HEK293 (cell line): ENCODE measurements at regions not wholly inside any gene's neighbourhood (a gene's known extent, or its start where the extent isn't known, plus 50 kb on each side); places are given as distances from the start of the nearest gene placed in this dataset.

Experiments
- CTCF ChIA-PET: fragments of 350-600 bp; formaldehyde crosslinking; extraction: SDS; loops from one replicate; lab custom pipeline; 2021; ENCODE audit warnings: antibody characterized with exemption; lab: Yijun Ruan, JAX
- POLR2A ChIA-PET: fragments of 300-600 bp; formaldehyde crosslinking; extraction: SDS; loops from one replicate; lab custom pipeline; 2020; ENCODE audit warnings: antibody characterized with exemption, inconsistent platforms; lab: Yijun Ruan, JAX
- H3K27ac ChIP-seq: fragments of 200-500 bp; sonication (Bioruptor generic); 2 replicates; pipeline ENCODE4 v1.5.1; 2014; ENCODE audit warnings: low read depth, low read length, control low read depth, inconsistent platforms; ENCODE audit errors: extremely low read depth
- H3K36me3 ChIP-seq, 2 experiments: fragments of 200-500 bp in 1 of 2; sonication (Bioruptor generic) in 1 of 2; 1 replicate in 1 of 2; 2 replicates in 1 of 2; pipeline ENCODE4 v1.5.1; 2014 to 2017; ENCODE audit warnings: inconsistent platforms in 2 of 2, low read length in 2 of 2; ENCODE audit not compliant: control insufficient read depth in 2 of 2, insufficient read depth in 1 of 2
- H3K4me1 ChIP-seq: fragments of 200-500 bp; sonication (Bioruptor generic); 2 replicates; pipeline ENCODE4 v1.5.1; 2014; ENCODE audit warnings: mild to moderate bottlenecking, low read length, inconsistent platforms; ENCODE audit not compliant: control insufficient read depth, insufficient read depth
- H3K4me3 ChIP-seq: 2 replicates; pipeline ENCODE4 v1.5.1; 2011; ENCODE audit warnings: low read depth, mild to moderate bottlenecking, control low read depth, low read length, moderate library complexity
- H3K9me3 ChIP-seq: fragments of 200-500 bp; sonication (Bioruptor generic); 2 replicates; pipeline ENCODE4 v1.5.1; 2014; ENCODE audit warnings: low read depth, low read length, inconsistent platforms; ENCODE audit not compliant: control insufficient read depth, insufficient read depth
- HIC1 ChIP-seq: fragments of 450-650 bp; formaldehyde crosslinking; IDR thresholded peaks from 2 replicates; pipeline ENCODE4 v1.5.1; 2016; ENCODE audit warnings: missing biosample characterization, missing genetic modification characterization
- OVOL3 ChIP-seq: fragments of 450-650 bp; formaldehyde crosslinking; IDR thresholded peaks from 2 replicates; pipeline ENCODE4 v1.5.1; 2016; ENCODE audit warnings: missing biosample characterization, missing genetic modification characterization
- SETDB1 ChIP-seq: IDR thresholded peaks from one replicate; pipeline ENCODE4 v1.6.1; 2017; ENCODE audit warnings: mild to moderate bottlenecking, low read length, moderate library complexity, mixed read lengths; ENCODE audit not compliant: insufficient read length
- TCF7L2 ChIP-seq: IDR thresholded peaks from 2 replicates; pipeline ENCODE4 v1.6.1; 2011; ENCODE audit warnings: low read depth, mild to moderate bottlenecking, inconsistent platforms, low read length, moderate library complexity, borderline replicate concordance
- ZBTB20 ChIP-seq: fragments of 450-650 bp; formaldehyde crosslinking; IDR thresholded peaks from 2 replicates; pipeline ENCODE4 v1.5.1; 2016; ENCODE audit warnings: missing biosample characterization, missing genetic modification characterization
- ZNF138 ChIP-seq: fragments of 450-650 bp; formaldehyde crosslinking; IDR thresholded peaks from 2 replicates; pipeline ENCODE4 v1.5.1; 2016; ENCODE audit warnings: missing biosample characterization, missing genetic modification characterization, borderline replicate concordance
- ZNF146 ChIP-seq: fragments of 450-650 bp; formaldehyde crosslinking; IDR thresholded peaks from 2 replicates; pipeline ENCODE4 v1.5.1; 2016; ENCODE audit warnings: missing biosample characterization, missing genetic modification characterization
- ZNF19 ChIP-seq: fragments of 450-650 bp; formaldehyde crosslinking; IDR thresholded peaks from 2 replicates; pipeline ENCODE4; 2016; ENCODE audit warnings: missing biosample characterization, missing genetic modification characterization, low read depth
- ZNF214 ChIP-seq: fragments of 450-650 bp; formaldehyde crosslinking; IDR thresholded peaks from 2 replicates; pipeline ENCODE4 v1.5.1; 2017; ENCODE audit warnings: missing biosample characterization, mild to moderate bottlenecking, missing genetic modification characterization, borderline replicate concordance
- ZNF433 ChIP-seq: fragments of 450-650 bp; formaldehyde crosslinking; IDR thresholded peaks from 2 replicates; pipeline ENCODE4 v1.5.1; 2016; ENCODE audit warnings: missing biosample characterization, missing genetic modification characterization, low read depth
- ZNF560 ChIP-seq: fragments of 450-650 bp; formaldehyde crosslinking; IDR thresholded peaks from 2 replicates; pipeline ENCODE4 v1.5.1; 2017; ENCODE audit warnings: missing biosample characterization, missing genetic modification characterization, borderline replicate concordance
- ZNF654 ChIP-seq: fragments of 450-650 bp; formaldehyde crosslinking; IDR thresholded peaks from 2 replicates; pipeline ENCODE4 v1.5.1; 2016; ENCODE audit warnings: low read depth, missing biosample characterization, missing genetic modification characterization
- TF ChIP-seq, protein P1 (sequence below): fragments of 450-650 bp; formaldehyde crosslinking; IDR thresholded peaks from 2 replicates; pipeline ENCODE4 v1.5.1; 2016; ENCODE audit warnings: missing biosample characterization, missing genetic modification characterization

DNA sequence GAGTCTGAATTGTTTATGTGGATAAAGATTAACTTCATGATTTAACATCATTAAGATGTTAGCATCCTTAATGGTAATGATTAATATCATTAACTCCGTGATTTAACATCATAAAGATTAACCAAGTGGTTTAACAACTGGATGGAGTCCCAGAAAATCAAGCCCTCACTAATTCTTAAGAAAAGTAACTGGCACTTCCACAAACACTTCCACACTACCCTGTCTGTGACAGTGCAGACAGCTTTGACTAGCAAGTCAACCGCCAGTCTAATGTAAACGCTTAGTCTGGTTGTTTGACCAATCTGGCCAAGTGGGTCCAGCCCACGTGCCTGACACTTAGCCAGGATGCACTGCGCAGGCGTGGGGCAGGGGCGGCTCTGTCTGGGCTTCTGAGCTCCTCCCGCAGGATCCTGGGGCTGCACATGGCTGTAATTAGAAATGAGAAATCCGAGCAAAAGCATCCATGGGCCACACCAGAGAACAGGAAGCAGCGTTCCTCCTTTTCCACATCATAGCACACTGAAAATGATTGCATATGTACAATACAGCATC is 424.2 kb downstream of the FOXA2 start (continued):
- TF ChIP-seq ZNF19 (tag by site-specific recombination): no peak
- no peak for TF ChIP-seq ZNF560 (tag by site-specific recombination)

DNA sequence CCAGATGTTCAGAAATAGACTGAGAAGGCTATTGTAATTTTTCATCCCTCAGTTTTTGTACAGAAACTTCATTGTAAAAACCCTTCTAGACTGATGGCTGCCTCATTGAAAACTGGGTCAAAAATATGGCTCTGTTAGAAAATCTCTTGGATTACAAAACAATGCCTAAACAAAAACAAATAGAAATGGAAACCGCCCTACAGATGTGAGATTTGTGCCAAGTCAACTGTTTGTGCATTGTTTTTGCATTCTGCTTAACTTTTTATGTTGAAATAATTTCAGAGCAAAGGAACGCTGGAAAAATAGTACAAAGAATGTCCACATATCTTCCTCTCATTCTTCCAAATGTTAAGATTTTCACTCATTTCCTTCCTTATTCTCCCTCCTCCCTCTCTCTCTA is 425.1 kb downstream of the FOXA2 start:
- Histone ChIP-seq H3K36me3 (no peaks in the 10 kb centered on the region), H3K27ac (no peak overlapping the region), H3K4me3 (no peak overlapping the region), H3K4me1 (no peaks in the 10 kb centered on the region), H3K9me3 (no peaks in the 10 kb centered on the region)
- TF ChIP-seq ZBTB20 (no peak), HIC1 (no peak), TCF7L2 (no peak), ZNF138 (tag by site-specific recombination) (no peak), OVOL3 (tag by site-specific recombination) (no peak), ZNF433 (no peak), ZNF146 (tag by site-specific recombination) (no peak)
- POLR2A ChIA-PET: no interaction called here
- CTCF ChIA-PET: no interaction called here

DNA sequence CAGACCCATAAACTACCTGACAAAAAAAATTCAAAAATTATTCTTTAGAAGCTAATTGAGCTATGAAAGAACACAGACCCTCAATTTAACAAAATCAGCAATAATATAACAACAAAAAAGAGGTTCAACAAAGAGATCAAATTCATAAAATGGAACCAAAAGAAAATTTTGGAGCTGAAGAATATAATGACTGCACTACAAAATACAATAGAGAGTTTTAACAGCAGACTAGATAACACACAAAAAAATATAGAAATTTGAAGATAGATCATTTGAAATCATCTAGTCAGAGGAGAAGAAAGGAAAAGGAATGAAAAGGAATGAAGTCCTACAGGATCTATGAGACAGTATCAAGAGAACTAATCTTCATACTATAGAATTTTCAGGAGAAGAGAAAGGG is 422.1 kb downstream of the PAX1 start:
- TF ChIP-seq, protein P1, sequence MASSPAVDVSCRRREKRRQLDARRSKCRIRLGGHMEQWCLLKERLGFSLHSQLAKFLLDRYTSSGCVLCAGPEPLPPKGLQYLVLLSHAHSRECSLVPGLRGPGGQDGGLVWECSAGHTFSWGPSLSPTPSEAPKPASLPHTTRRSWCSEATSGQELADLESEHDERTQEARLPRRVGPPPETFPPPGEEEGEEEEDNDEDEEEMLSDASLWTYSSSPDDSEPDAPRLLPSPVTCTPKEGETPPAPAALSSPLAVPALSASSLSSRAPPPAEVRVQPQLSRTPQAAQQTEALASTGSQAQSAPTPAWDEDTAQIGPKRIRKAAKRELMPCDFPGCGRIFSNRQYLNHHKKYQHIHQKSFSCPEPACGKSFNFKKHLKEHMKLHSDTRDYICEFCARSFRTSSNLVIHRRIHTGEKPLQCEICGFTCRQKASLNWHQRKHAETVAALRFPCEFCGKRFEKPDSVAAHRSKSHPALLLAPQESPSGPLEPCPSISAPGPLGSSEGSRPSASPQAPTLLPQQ: no peak
- TF ChIP-seq SETDB1: peak; percentile 34
- ChIA-PET CTCF (interaction anchor here (0.7 to 1.2 kb wide), 3 partner anchors 14 to 318 kb away, joined by 3 to 4 read pairs (median 3); no protein-coding TSS in a partner anchor), POLR2A (no interaction called here)
- Histone ChIP-seq H3K36me3 (no peaks in the 10 kb centered on the region), H3K4me3 (no peak overlapping the region), H3K9me3 (no peaks in the 10 kb centered on the region), H3K27ac (no peak overlapping the region), H3K4me1 (no peaks in the 10 kb centered on the region)

GRCh38 chr20:22106308-22106938 is 401.0 kb downstream of the PAX1 start:
- Histone ChIP-seq H3K4me3 (no peak overlapping the region), H3K27ac (no peak overlapping the region), H3K9me3 (no peaks in the 10 kb centered on the region), H3K4me1 (no peaks in the 10 kb centered on the region), H3K36me3 (no peaks in the 10 kb centered on the region)
- ChIA-PET CTCF (interaction anchor here (0.6 to 1.8 kb wide), 11 partner anchors 9 to 402 kb away, joined by 3 to 6 read pairs (median 3); no protein-coding TSS in a partner anchor), POLR2A (no interaction called here)
- peak; percentile 50 for TF ChIP-seq ZNF654 (tag by site-specific recombination)
- no peak for TF ChIP-seq ZNF214 (tag by site-specific recombination)
